ENCODE measurements at regions not wholly inside any gene's neighbourhood (a gene's known extent, or its start where the extent isn't known, plus 50 kb on each side); places are given as distances from the start of the nearest gene placed in this dataset.
A peak's percentile ranks its signal among the peaks of the same experiment; 100 is the strongest.

DNA sequence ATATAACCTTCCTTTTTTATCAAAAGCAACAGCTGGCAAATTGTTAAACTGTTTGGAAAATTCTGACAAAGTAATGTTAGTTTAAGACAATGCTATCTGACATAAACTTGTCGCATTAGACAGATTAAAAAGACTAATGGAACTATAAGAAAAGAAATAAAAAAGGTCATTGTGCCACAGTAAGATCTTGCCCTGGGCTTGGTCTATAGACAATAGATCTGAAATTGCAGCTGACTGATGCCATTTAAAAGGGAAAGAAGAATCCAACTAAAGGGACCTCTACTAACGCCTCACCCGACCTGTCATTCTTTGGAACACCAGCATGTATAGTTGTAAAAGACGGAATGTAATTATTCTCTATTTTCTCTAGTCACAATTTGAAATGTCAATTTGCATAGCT, 644.4 kb upstream of the GRAMD2B start:
- TF ChIP-seq, protein P1, sequence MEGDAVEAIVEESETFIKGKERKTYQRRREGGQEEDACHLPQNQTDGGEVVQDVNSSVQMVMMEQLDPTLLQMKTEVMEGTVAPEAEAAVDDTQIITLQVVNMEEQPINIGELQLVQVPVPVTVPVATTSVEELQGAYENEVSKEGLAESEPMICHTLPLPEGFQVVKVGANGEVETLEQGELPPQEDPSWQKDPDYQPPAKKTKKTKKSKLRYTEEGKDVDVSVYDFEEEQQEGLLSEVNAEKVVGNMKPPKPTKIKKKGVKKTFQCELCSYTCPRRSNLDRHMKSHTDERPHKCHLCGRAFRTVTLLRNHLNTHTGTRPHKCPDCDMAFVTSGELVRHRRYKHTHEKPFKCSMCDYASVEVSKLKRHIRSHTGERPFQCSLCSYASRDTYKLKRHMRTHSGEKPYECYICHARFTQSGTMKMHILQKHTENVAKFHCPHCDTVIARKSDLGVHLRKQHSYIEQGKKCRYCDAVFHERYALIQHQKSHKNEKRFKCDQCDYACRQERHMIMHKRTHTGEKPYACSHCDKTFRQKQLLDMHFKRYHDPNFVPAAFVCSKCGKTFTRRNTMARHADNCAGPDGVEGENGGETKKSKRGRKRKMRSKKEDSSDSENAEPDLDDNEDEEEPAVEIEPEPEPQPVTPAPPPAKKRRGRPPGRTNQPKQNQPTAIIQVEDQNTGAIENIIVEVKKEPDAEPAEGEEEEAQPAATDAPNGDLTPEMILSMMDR (conservative IDR thresholded peaks at IDR 0.05): no peak
- no peak overlapping the region for H3K27ac ChIP-seq

DNA sequence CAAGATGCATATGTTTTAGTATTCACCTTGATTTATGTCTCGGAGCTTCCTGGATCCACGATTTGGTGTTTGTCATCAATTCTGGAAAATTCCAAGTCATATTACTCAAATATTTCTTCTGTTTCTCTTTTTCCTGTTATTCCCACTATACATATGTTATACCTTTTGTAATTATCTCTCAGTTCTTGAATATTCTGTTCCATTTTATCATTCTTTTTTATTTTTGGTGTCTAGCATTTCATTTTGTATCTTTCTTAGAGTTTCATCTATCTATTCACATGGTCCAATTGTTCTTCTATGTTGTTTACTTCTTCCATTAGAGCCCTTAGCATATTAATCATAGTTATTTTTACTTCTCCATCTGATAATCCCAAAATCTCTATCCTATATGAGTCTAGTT, 637.8 kb upstream of the GRAMD2B start:
- TF ChIP-seq, protein P1 (conservative IDR thresholded peaks at IDR 0.05): no peak
- no peak overlapping the region for H3K27ac ChIP-seq

GRCh38 chr5:125786021-125786420, 637.2 kb upstream of the GRAMD2B start:
- H3K27ac ChIP-seq: no peak overlapping the region
- TF ChIP-seq, protein P1 (conservative IDR thresholded peaks at IDR 0.05): no peak

DNA sequence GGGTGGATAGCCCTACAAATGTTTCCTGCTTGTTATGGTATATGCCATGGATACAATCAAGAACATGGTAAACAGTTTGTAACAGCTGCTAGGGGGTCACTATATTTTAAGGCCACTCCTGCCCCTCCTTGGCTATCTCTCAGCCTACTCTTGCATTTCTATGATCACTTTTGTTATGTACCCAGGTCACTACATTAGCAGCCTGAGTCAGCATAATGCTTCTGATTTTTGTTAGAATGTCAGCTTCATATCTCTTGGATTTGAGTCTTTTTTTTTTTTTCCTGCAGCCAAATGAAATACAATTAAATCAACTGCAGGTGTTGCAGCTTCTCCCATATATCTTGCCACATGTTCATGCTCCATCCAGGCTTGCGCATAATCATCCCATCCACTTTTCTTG, 629.7 kb upstream of the GRAMD2B start:
- H3K27ac ChIP-seq: no peak overlapping the region
- TF ChIP-seq, protein P1 (conservative IDR thresholded peaks at IDR 0.05): no peak

GRCh38 chr5:125794922-125795321, 628.3 kb upstream of the GRAMD2B start:
- TF ChIP-seq, protein P1 (conservative IDR thresholded peaks at IDR 0.05): no peak
- no peak overlapping the region for H3K27ac ChIP-seq

GRCh38 chr5:125798307-125798706, 624.9 kb upstream of the GRAMD2B start:
- no peak overlapping the region for H3K27ac ChIP-seq
- TF ChIP-seq, protein P1 (conservative IDR thresholded peaks at IDR 0.05): no peak

- peak overlapping the region; percentile 42 for H3K27ac ChIP-seq
- TF ChIP-seq, protein P1 (conservative IDR thresholded peaks at IDR 0.05): no peak
Observed at GRCh38 chr5:125812651-125813050, 610.6 kb upstream of the GRAMD2B start.

Measured in VCaP (cell line).